ENCODE measurements at regions not wholly inside any gene's neighbourhood (a gene's known extent, or its start where the extent isn't known, plus 50 kb on each side); places are given as distances from the start of the nearest gene placed in this dataset.

- Histone ChIP-seq H3K9me3 (ENCODE audit: low read depth) (no peaks in the 10 kb centered on the region), H3K9me2 (ENCODE audit: insufficient read depth) (no peaks in the 10 kb centered on the region), H3K4me1 (ENCODE audit: insufficient read depth) (peaks cover 14% of the 10 kb centered on the region; the same call in 1 of the 2 replicates), H3F3A (ENCODE audit: insufficient read depth) (no peaks in the 10 kb centered on the region), H3K9ac (no peak overlapping the region), H3K79me2 (ENCODE audit: insufficient read depth) (no peaks in the 10 kb centered on the region), H3K4me3 (no peak overlapping the region), H3K36me3 (ENCODE audit: low read depth) (no peaks in the 10 kb centered on the region), H2AFZ (no peak overlapping the region), H4K20me1 (ENCODE audit: insufficient read depth) (no peaks in the 10 kb centered on the region), H3K27ac (no peak overlapping the region), H3K27me3 (replicated peaks; ENCODE audit: insufficient read depth) (no peaks in the 10 kb centered on the region), H3K4me2 (ENCODE audit: unreplicated experiment) (no peak overlapping the region)
- no peak for TF ChIP-seq EZH2 (IDR thresholded peaks at IDR 0.05; ENCODE audit: insufficient read depth, poor library complexity, severe bottlenecking)
- TF ChIP-seq EZH2phosphoT487 (IDR thresholded peaks at IDR 0.05; ENCODE audit: insufficient read depth, low read depth) = no peak
- in situ Hi-C loops (cut with MboI) = no loop called here
- WGBS, 2 experiments (ENCODE audit: low coverage in 1 of 2, low lambda C conversion rate in 2 of 2, missing lambda C conversion rate in 2 of 2) = 88 to 90% methylated on average over 6 of the region's 6 CpGs
- DNase-seq = no peak
These were observed 117.0 kb upstream of the SLC4A4 start for GRCh38 chr4:71221510-71222466.

GRCh38 chr4:71222661-71223060, 116.2 kb upstream of the SLC4A4 start:
- Histone ChIP-seq H3K9ac (no peak overlapping the region), H4K20me1 (ENCODE audit: insufficient read depth) (no peaks in the 10 kb centered on the region), H3F3A (ENCODE audit: insufficient read depth) (no peaks in the 10 kb centered on the region), H3K27me3 (replicated peaks; ENCODE audit: insufficient read depth) (no peaks in the 10 kb centered on the region), H3K4me2 (ENCODE audit: unreplicated experiment) (no peak overlapping the region), H3K4me3 (no peak overlapping the region), H3K27ac (no peak overlapping the region), H3K4me1 (ENCODE audit: insufficient read depth) (peaks cover 12% of the 10 kb centered on the region; the same call in 1 of the 2 replicates), H2AFZ (no peak overlapping the region), H3K9me2 (ENCODE audit: insufficient read depth) (no peaks in the 10 kb centered on the region), H3K9me3 (ENCODE audit: low read depth) (no peaks in the 10 kb centered on the region), H3K79me2 (ENCODE audit: insufficient read depth) (no peaks in the 10 kb centered on the region), H3K36me3 (ENCODE audit: low read depth) (no peaks in the 10 kb centered on the region)
- peak; percentile 42 for DNase-seq
- in situ Hi-C loops (cut with MboI) = no loop called here
- WGBS, 2 experiments (ENCODE audit: low coverage in 1 of 2, low lambda C conversion rate in 2 of 2, missing lambda C conversion rate in 2 of 2) = 33 to 49% methylated on average over 2 of the region's 2 CpGs
- no peak for TF ChIP-seq EZH2 (IDR thresholded peaks at IDR 0.05; ENCODE audit: insufficient read depth, poor library complexity, severe bottlenecking)
- no peak for TF ChIP-seq EZH2phosphoT487 (IDR thresholded peaks at IDR 0.05; ENCODE audit: insufficient read depth, low read depth)

- Histone ChIP-seq H3K9ac (no peak overlapping the region), H3K79me2 (ENCODE audit: insufficient read depth) (no peaks in the 10 kb centered on the region; the same call in 1 of the 2 replicates), H3K4me2 (ENCODE audit: unreplicated experiment) (no peak overlapping the region)
These were observed 109.1 kb upstream of the SLC4A4 start for GRCh38 chr4:71229477-71230270.

More at GRCh38 chr4:71229477-71230270, 109.1 kb upstream of the SLC4A4 start:
- peaks cover 17% of the 10 kb centered on the region for H3K4me1 ChIP-seq (ENCODE audit: insufficient read depth)
- peak; percentile 79 for DNase-seq
- no peaks in the 10 kb centered on the region for H3K27me3 ChIP-seq (replicated peaks; ENCODE audit: insufficient read depth)
- TF ChIP-seq EZH2phosphoT487 (IDR thresholded peaks at IDR 0.05; ENCODE audit: insufficient read depth, low read depth) = no peak
- no peak for TF ChIP-seq EZH2 (IDR thresholded peaks at IDR 0.05; ENCODE audit: insufficient read depth, poor library complexity, severe bottlenecking)
- peaks cover 12% of the 10 kb centered on the region; the same call in 1 of the 2 replicates for H3F3A ChIP-seq (ENCODE audit: insufficient read depth)
- H2AFZ ChIP-seq = no peak overlapping the region
- no peak overlapping the region for H3K27ac ChIP-seq
- H3K9me3 ChIP-seq (ENCODE audit: low read depth) = no peaks in the 10 kb centered on the region
- no peaks in the 10 kb centered on the region for H3K36me3 ChIP-seq (ENCODE audit: low read depth)
- WGBS, 2 experiments (ENCODE audit: low coverage in 1 of 2, low lambda C conversion rate in 2 of 2, missing lambda C conversion rate in 2 of 2) = 36 to 41% methylated on average over 9 of the region's 9 CpGs
- H3K9me2 ChIP-seq (ENCODE audit: insufficient read depth) = no peaks in the 10 kb centered on the region
- in situ Hi-C loops (cut with MboI) = no loop called here
- H3K4me3 ChIP-seq = no peak overlapping the region
- H4K20me1 ChIP-seq (ENCODE audit: insufficient read depth) = no peaks in the 10 kb centered on the region

Measured in GM23248 (cell line).